Thyroid gland (tissue), 4 donors: ENCODE measurements at regions not wholly inside any gene's neighbourhood (a gene's known extent, or its start where the extent isn't known, plus 50 kb on each side); places are given as distances from the start of the nearest gene placed in this dataset.

Experiments
- DNase-seq, 2 donors: peaks; one replicate each; pipeline ENCODE4 v3.0.0-alpha.2; 2019
- H3K27ac ChIP-seq, 3 donors: fragments of 200-600 bp; sonication (generic); 1 replicate in 2 of 3; 2 replicates in 1 of 3; pipeline ENCODE4 v1.5.1; 2016 to 2019; ENCODE audit warnings: mild to moderate bottlenecking in 1 of 3, moderate library complexity in 1 of 3
- H3K27me3 ChIP-seq: fragments of 200-600 bp; sonication (generic); one replicate; pipeline ENCODE4 v1.5.1; 2019
- H3K36me3 ChIP-seq, 2 donors: fragments of 200-600 bp; sonication (generic); one replicate each; pipeline ENCODE4 v1.5.1; 2016 to 2019
- H3K4me1 ChIP-seq, 2 donors: fragments of 200-600 bp; sonication (generic); one replicate each; pipeline ENCODE4 v1.5.1; 2017 to 2019
- H3K4me3 ChIP-seq, 3 donors: fragments of 200-600 bp; sonication (generic); replicated peaks in 1 of 3; 1 replicate in 2 of 3; 2 replicates in 1 of 3; pipeline ENCODE4 v1.5.1; 2016; ENCODE audit warnings: mild to moderate bottlenecking in 1 of 3
- H3K9me3 ChIP-seq: fragments of 200-600 bp; sonication (generic); one replicate; pipeline ENCODE4 v1.5.1; 2017
- CTCF ChIP-seq, 6 experiments: fragments of 200-600 bp in 3 of 6; fragments of 450-650 bp in 3 of 6; sonication (generic) in 3 of 6; IDR thresholded peaks; one replicate each; pipeline ENCODE4 v1.5.1; 2016 to 2019; ENCODE audit warnings: antibody characterized with exemption in 6 of 6, mild to moderate bottlenecking in 2 of 6, inconsistent platforms in 1 of 6, moderate library complexity in 1 of 6
- POLR2A ChIP-seq, 2 donors: fragments of 450-650 bp; IDR thresholded peaks; one replicate each; pipeline ENCODE4 v1.6.1; 2017; ENCODE audit warnings: antibody characterized with exemption in 2 of 2, mild to moderate bottlenecking in 2 of 2, moderate library complexity in 1 of 2
- WGBS, 2 donors: methylation state at CpG; one replicate each; pipeline ENCODE4 v1.1.5; 2017; 5-methylcytosine and 5-hydroxymethylcytosine counted together
- intact Hi-C: fragments of 100-400 bp; cut with DNase I; formaldehyde crosslinking; loops from one replicate; pipeline ENCODE4 v1.15.1; 2023

- intact Hi-C loops, result no loop called here
- H3K4me1 ChIP-seq, result peaks cover 0 to 8% of the 10 kb centered on the region in 2 donors
- H3K9me3 ChIP-seq, result no peaks in the 10 kb centered on the region
- DNase-seq, result no peak
- no peaks in the 10 kb centered on the region for H3K27me3 ChIP-seq
- no peak overlapping the region for H3K27ac ChIP-seq
- no peaks in the 10 kb centered on the region for H3K36me3 ChIP-seq
- 80 to 84% methylated on average over 10 of the region's 10 CpGs for WGBS, 2 donors
- H3K4me3 ChIP-seq, result no peak overlapping the region
- TF ChIP-seq POLR2A (IDR thresholded peaks at IDR 0.05) (no peak), CTCF (IDR thresholded peaks at IDR 0.05) (no peak)
These were observed 280.3 kb upstream of the JARID2 start for GRCh38 chr6:14965424-14966075.

- 88 to 92% methylated on average over 8 of the region's 8 CpGs for WGBS, 2 donors
- TF ChIP-seq POLR2A (IDR thresholded peaks at IDR 0.05), result no peak
- TF ChIP-seq CTCF (IDR thresholded peaks at IDR 0.05), result no peak
- H3K27me3 ChIP-seq, result no peaks in the 10 kb centered on the region
- DNase-seq, result no peak
- no peaks in the 10 kb centered on the region for H3K9me3 ChIP-seq
- no peak overlapping the region for H3K27ac ChIP-seq
- no peaks in the 10 kb centered on the region for H3K36me3 ChIP-seq
- H3K4me1 ChIP-seq, result peaks cover 0 to 8% of the 10 kb centered on the region in 2 donors
- no peak overlapping the region for H3K4me3 ChIP-seq
- intact Hi-C loops, result no loop called here
These were observed 279.6 kb upstream of the JARID2 start for GRCh38 chr6:14966096-14966905.

GRCh38 chr6:14966906-14967711 lies 278.8 kb upstream of the JARID2 start:
- Histone ChIP-seq H3K4me1 (peaks cover 0 to 6% of the 10 kb centered on the region in 2 donors), H3K36me3 (no peaks in the 10 kb centered on the region), H3K4me3 (no peak overlapping the region), H3K27me3 (no peaks in the 10 kb centered on the region), H3K27ac (no peak overlapping the region), H3K9me3 (no peaks in the 10 kb centered on the region)
- no peak for TF ChIP-seq CTCF (IDR thresholded peaks at IDR 0.05)
- no peak for TF ChIP-seq POLR2A (IDR thresholded peaks at IDR 0.05)
- no peak for DNase-seq
- intact Hi-C loops, result no loop called here
- WGBS, 2 donors, result 88 to 93% methylated on average over 5 of the region's 5 CpGs

- Histone ChIP-seq H3K9me3 (no peaks in the 10 kb centered on the region), H3K27me3 (no peaks in the 10 kb centered on the region), H3K4me1 (no peaks in the 10 kb centered on the region), H3K36me3 (no peaks in the 10 kb centered on the region), H3K27ac (no peak overlapping the region), H3K4me3 (no peak overlapping the region)
- TF ChIP-seq CTCF (IDR thresholded peaks at IDR 0.05) (no peak), POLR2A (IDR thresholded peaks at IDR 0.05) (no peak)
- 89 to 97% methylated on average over 2 of the region's 2 CpGs for WGBS, 2 donors
- intact Hi-C loops, result no loop called here
- no peak for DNase-seq
These were observed 277.7 kb upstream of the JARID2 start for GRCh38 chr6:14968056-14968637.
